GM12891 (cell line): ENCODE measurements at regions not wholly inside any gene's neighbourhood (a gene's known extent, or its start where the extent isn't known, plus 50 kb on each side); places are given as distances from the start of the nearest gene placed in this dataset.

Source experiments
- PAX5 ChIP-seq: IDR thresholded peaks from 2 replicates; pipeline ENCODE4 v1.6.1; 2011; ENCODE audit warnings: low read length, moderate library complexity, mild to moderate bottlenecking; ENCODE audit not compliant: insufficient read depth, severe bottlenecking
- POLR2A ChIP-seq: IDR thresholded peaks from 2 replicates; pipeline ENCODE4 v1.6.1; 2011; ENCODE audit warnings: low read depth, low read length, control low read depth
- POLR2AphosphoS5 ChIP-seq: IDR thresholded peaks from 2 replicates; pipeline ENCODE4 v1.6.1; 2011; ENCODE audit warnings: low read depth, low read length, control low read depth
- POU2F2 ChIP-seq: IDR thresholded peaks from 2 replicates; pipeline ENCODE4 v1.6.1; 2011; ENCODE audit warnings: low read depth, mild to moderate bottlenecking, control low read depth, low read length, moderate library complexity
- SPI1 ChIP-seq: IDR thresholded peaks from 2 replicates; pipeline ENCODE4 v1.6.1; 2011; ENCODE audit warnings: low read depth, low read length, control low read depth
- TAF1 ChIP-seq: IDR thresholded peaks from 2 replicates; pipeline ENCODE4 v1.6.1; 2011; ENCODE audit warnings: low read depth, low read length, control low read depth

- no peak for TF ChIP-seq TAF1
- no peak for TF ChIP-seq POLR2A
- no peak for TF ChIP-seq POLR2AphosphoS5
- TF ChIP-seq POU2F2 = no peak
- TF ChIP-seq SPI1 = no peak
- no peak for TF ChIP-seq PAX5
Measured at GRCh38 chr4:128346054-128346716, 58.6 kb upstream of the PGRMC2 start.
